Mesenchymal stem cell (in vitro differentiated cells and primary cell): ENCODE measurements at regions not wholly inside any gene's neighbourhood (a gene's known extent, or its start where the extent isn't known, plus 50 kb on each side); places are given as distances from the start of the nearest gene placed in this dataset.

Experiments
- DNase-seq: peaks from one replicate; pipeline ENCODE4 v3.0.0-alpha.2; 2013
- H2AFZ ChIP-seq: one replicate; pipeline ENCODE4 v1.6.1; 2013; ENCODE audit warnings: low read depth, mild to moderate bottlenecking, control low read depth, inconsistent platforms, low read length, moderate library complexity
- H2AK5ac ChIP-seq: 2 replicates; pipeline ENCODE4 v1.6.1; 2013; ENCODE audit warnings: low read length, moderate library complexity, mild to moderate bottlenecking, inconsistent platforms; ENCODE audit not compliant: severe bottlenecking
- H2BK120ac ChIP-seq: one replicate; pipeline ENCODE4 v1.6.1; 2013; ENCODE audit warnings: low read depth, mild to moderate bottlenecking, inconsistent platforms, low read length, moderate library complexity
- H2BK12ac ChIP-seq, 2 experiments: one replicate each; pipeline ENCODE4 v1.6.1; 2013; ENCODE audit warnings: inconsistent platforms in 2 of 2, low read length in 2 of 2, mild to moderate bottlenecking in 2 of 2, moderate library complexity in 2 of 2, control low read depth in 1 of 2
- H2BK15ac ChIP-seq: one replicate; pipeline ENCODE4 v1.6.1; 2013; ENCODE audit warnings: mild to moderate bottlenecking, low read depth, inconsistent platforms; ENCODE audit not compliant: poor library complexity, severe bottlenecking
- H2BK5ac ChIP-seq: 2 replicates; pipeline ENCODE4 v1.6.1; 2013; ENCODE audit warnings: low read depth, mild to moderate bottlenecking, low read length, control low read depth, inconsistent platforms; ENCODE audit not compliant: poor library complexity, severe bottlenecking
- H3K14ac ChIP-seq, 2 experiments: one replicate each; pipeline ENCODE4 v1.6.1; 2013; ENCODE audit warnings: inconsistent platforms in 2 of 2, low read length in 2 of 2, control low read depth in 1 of 2, mild to moderate bottlenecking in 1 of 2, moderate library complexity in 1 of 2
- H3K18ac ChIP-seq, 2 experiments: one replicate each; pipeline ENCODE4 v1.6.1; 2013; ENCODE audit warnings: inconsistent platforms in 2 of 2, low read length in 2 of 2, control low read depth in 1 of 2, low read depth in 1 of 2, mild to moderate bottlenecking in 1 of 2
- H3K23ac ChIP-seq, 2 experiments: one replicate each; pipeline ENCODE4 v1.6.1; 2013; ENCODE audit warnings: inconsistent platforms in 2 of 2, low read length in 2 of 2, mild to moderate bottlenecking in 2 of 2, moderate library complexity in 2 of 2, control low read depth in 1 of 2
- H3K27ac ChIP-seq: 2 replicates; pipeline ENCODE4 v1.5.1; 2013; ENCODE audit warnings: mild to moderate bottlenecking, moderate library complexity, low read length, control low read depth, inconsistent platforms; ENCODE audit not compliant: poor library complexity, severe bottlenecking
- H3K27me3 ChIP-seq, 2 experiments: 2 replicates each; pipeline versions ENCODE4 v1.6.1 to v1.7.0; 2013; ENCODE audit warnings: low read length in 2 of 2, mild to moderate bottlenecking in 2 of 2, moderate library complexity in 2 of 2, control low read depth in 1 of 2, inconsistent platforms in 1 of 2; ENCODE audit not compliant: control insufficient read depth in 1 of 2, insufficient read depth in 1 of 2
- H3K36me3 ChIP-seq, 2 experiments: 2 replicates each; pipeline versions ENCODE4 v1.6.1 to v1.7.0; 2013; ENCODE audit warnings: low read length in 2 of 2, control low read depth in 1 of 2, inconsistent platforms in 1 of 2, low read depth in 1 of 2, mild to moderate bottlenecking in 1 of 2; ENCODE audit not compliant: insufficient read depth in 2 of 2, control insufficient read depth in 1 of 2
- H3K4ac ChIP-seq, 2 experiments: one replicate each; pipeline ENCODE4 v1.6.1; 2013; ENCODE audit warnings: inconsistent platforms in 2 of 2, low read length in 2 of 2, mild to moderate bottlenecking in 2 of 2, moderate library complexity in 2 of 2, control low read depth in 1 of 2, low read depth in 1 of 2
- H3K4me1 ChIP-seq: 2 replicates; pipeline ENCODE4 v1.6.1; 2013; ENCODE audit warnings: low read depth, low read length, control low read depth; ENCODE audit not compliant: control insufficient read depth, insufficient read depth
- H3K4me2 ChIP-seq: 2 replicates; pipeline ENCODE4 v1.6.1; 2013; ENCODE audit warnings: low read length, mild to moderate bottlenecking, inconsistent platforms; ENCODE audit not compliant: poor library complexity, severe bottlenecking
- H3K4me3 ChIP-seq, 2 experiments: 2 replicates each; pipeline versions ENCODE4 v1.5.1 to v1.7.0; 2013; ENCODE audit warnings: low read length in 2 of 2, mild to moderate bottlenecking in 2 of 2, control low read depth in 1 of 2, low read depth in 1 of 2; ENCODE audit not compliant: insufficient read depth in 1 of 2
- H3K79me1 ChIP-seq: replicated peaks from 2 replicates; pipeline ENCODE4 v1.6.1; 2013; ENCODE audit warnings: mild to moderate bottlenecking, control low read depth, low read length, inconsistent platforms; ENCODE audit not compliant: poor library complexity, severe bottlenecking
- H3K9ac ChIP-seq: 2 replicates; pipeline ENCODE4 v1.7.0; 2013; ENCODE audit warnings: mild to moderate bottlenecking, low read length, moderate library complexity
- H3K9me3 ChIP-seq: 2 replicates; pipeline ENCODE4 v1.7.0; 2013; ENCODE audit warnings: mild to moderate bottlenecking, low read length; ENCODE audit not compliant: control insufficient read depth
- H4K8ac ChIP-seq: one replicate; pipeline ENCODE4 v1.6.1; 2013; ENCODE audit warnings: inconsistent platforms, mild to moderate bottlenecking, low read length, moderate library complexity
- H4K91ac ChIP-seq: one replicate; pipeline ENCODE4 v1.6.1; 2013; ENCODE audit warnings: mild to moderate bottlenecking, low read length, inconsistent platforms
- WGBS: methylation state at CpG from one replicate; pipeline ENCODE4 v1.1.7; 2013; ENCODE audit warnings: mixed read lengths; 5-methylcytosine and 5-hydroxymethylcytosine counted together

DNA sequence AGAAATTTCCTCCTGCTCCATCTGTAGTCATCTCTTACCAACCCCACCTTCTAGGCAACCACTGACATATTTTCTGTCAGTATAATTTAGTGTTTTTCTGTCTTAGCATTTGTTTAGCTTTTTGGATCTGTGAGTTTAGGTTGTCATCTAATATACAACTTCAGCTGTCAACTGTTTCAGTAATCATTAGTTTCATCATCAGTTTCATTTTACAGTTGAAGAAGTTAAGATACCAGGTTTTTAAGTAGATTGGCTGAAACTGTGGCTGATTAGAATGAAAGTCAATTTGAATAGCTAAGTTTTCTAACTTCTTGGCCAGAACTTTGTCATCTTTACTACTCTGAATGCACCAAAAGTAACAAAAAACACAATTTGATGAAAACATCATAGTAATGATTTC lies 1957.3 kb downstream of the NCAM2 start:
- Histone ChIP-seq H3K4ac (no peak overlapping the region), H3K27me3 (no peaks in the 10 kb centered on the region), H3K4me3 (no peak overlapping the region), H3K14ac (no peak overlapping the region), H3K27ac (no peak overlapping the region), H3K18ac (no peak overlapping the region), H3K9ac (no peak overlapping the region), H2AK5ac (no peak overlapping the region), H3K4me1 (no peaks in the 10 kb centered on the region), H2AFZ (no peak overlapping the region), H3K79me1 (no peaks in the 10 kb centered on the region), H2BK5ac (no peak overlapping the region), H3K4me2 (no peak overlapping the region), H3K36me3 (no peaks in the 10 kb centered on the region), H2BK15ac (no peak overlapping the region), H3K23ac (no peak overlapping the region), H3K9me3 (peaks cover 18% of the 10 kb centered on the region), H4K8ac (no peak overlapping the region), H4K91ac (no peak overlapping the region), H2BK12ac (no peak overlapping the region), H2BK120ac (no peak overlapping the region)
- no peak for DNase-seq

DNA sequence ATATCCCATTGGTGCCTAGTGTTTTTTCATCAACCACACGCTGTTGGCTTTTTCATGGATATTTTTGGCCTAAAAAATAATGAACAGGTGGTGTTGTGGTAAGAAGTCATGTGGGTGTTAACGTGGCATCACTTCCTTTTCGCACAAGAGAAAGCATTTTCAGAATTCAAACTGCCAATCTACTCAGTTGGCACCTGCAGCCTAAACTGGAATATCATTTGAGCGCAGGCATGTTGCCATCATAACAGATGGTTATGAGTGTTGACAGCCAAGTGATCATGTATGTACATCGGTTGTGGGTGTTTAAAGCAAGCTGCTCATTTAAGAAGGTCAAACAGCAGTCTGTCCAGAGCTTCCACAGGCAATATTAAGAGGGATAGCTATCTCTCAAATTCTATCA lies 1963.0 kb downstream of the NCAM2 start:
- Histone ChIP-seq H2BK120ac (no peak overlapping the region), H4K91ac (no peak overlapping the region), H3K27ac (no peak overlapping the region), H2AFZ (no peak overlapping the region), H3K9me3 (peaks cover 6% of the 10 kb centered on the region), H3K23ac (no peak overlapping the region), H2BK5ac (no peak overlapping the region), H2AK5ac (no peak overlapping the region), H3K27me3 (no peaks in the 10 kb centered on the region), H3K4me1 (no peaks in the 10 kb centered on the region), H2BK12ac (no peak overlapping the region), H2BK15ac (no peak overlapping the region), H3K4me3 (no peak overlapping the region), H3K9ac (no peak overlapping the region), H3K4ac (no peak overlapping the region), H3K4me2 (no peak overlapping the region), H3K18ac (no peak overlapping the region), H3K36me3 (no peaks in the 10 kb centered on the region), H3K79me1 (no peaks in the 10 kb centered on the region), H3K14ac (no peak overlapping the region), H4K8ac (no peak overlapping the region)
- WGBS: 87% methylated on average over 5 of the region's 5 CpGs
- no peak for DNase-seq

DNA sequence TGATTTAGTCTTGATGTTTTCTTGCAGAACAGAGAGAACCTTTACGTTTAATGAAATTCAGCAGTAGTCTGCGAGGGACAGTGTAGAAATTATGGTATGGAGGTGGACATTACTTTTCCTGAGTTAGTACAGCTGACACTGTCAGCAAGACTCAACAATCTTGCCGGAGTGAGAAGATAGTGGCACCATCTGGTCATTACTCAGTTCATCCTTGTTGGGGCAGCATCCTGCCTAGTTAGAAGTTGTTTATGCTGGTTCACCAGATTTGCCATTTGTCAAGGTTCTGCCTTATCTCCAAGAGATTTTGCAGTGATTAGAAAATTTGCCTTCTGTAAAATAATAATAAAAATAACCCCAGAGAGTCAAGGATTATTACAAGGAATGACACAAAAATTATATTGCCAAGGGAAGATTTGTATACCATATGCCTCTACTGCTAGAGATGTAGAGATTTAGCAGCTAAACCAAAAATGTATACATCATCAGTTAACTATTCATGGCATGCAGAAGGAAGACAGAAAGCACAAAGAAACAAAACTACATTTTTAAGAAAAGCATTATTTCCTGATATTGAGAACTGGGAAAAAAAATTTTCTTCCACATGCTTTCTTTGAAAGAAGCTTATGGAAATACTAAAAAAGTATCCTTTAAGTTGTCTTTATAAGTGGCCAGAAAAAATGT lies 1967.4 kb downstream of the NCAM2 start:
- Histone ChIP-seq H3K18ac (no peak overlapping the region), H3K79me1 (no peaks in the 10 kb centered on the region), H3K4me2 (no peak overlapping the region), H3K9ac (no peak overlapping the region), H3K9me3 (no peaks in the 10 kb centered on the region), H3K14ac (no peak overlapping the region), H2BK5ac (no peak overlapping the region), H3K23ac (no peak overlapping the region), H3K27ac (no peak overlapping the region), H3K4me1 (no peaks in the 10 kb centered on the region), H2AFZ (no peak overlapping the region), H2BK12ac (no peak overlapping the region), H2BK15ac (no peak overlapping the region), H3K4ac (no peak overlapping the region), H3K27me3 (no peaks in the 10 kb centered on the region), H4K91ac (no peak overlapping the region), H2BK120ac (no peak overlapping the region), H3K4me3 (no peak overlapping the region), H3K36me3 (no peaks in the 10 kb centered on the region), H4K8ac (no peak overlapping the region), H2AK5ac (no peak overlapping the region)
- peak; percentile 5 for DNase-seq
- 29% methylated on average over 3 of the region's 3 CpGs for WGBS

DNA sequence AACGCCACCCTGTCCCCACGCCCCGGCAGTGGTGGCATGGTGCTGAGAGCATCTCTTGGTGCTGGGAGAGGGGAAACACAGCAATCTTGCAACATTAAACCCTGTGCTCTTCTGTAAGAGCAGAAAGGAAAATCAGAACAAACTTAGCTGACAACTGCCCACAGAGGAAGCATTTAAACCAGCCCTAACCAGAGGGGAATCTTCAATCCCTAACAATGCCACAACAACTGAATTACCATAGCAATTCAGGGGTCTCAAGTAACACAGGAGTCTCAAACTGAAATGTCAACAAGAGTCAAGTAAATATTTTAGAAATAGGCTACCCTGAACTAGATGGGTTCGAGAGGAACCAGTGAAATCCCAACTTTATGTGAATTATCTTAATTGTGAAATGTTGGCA lies 1983.6 kb downstream of the NCAM2 start:
- Histone ChIP-seq H4K91ac (no peak overlapping the region), H2BK15ac (no peak overlapping the region), H3K4me1 (no peaks in the 10 kb centered on the region), H3K14ac (no peak overlapping the region), H3K23ac (no peak overlapping the region), H3K27me3 (no peaks in the 10 kb centered on the region), H3K18ac (no peak overlapping the region), H3K4ac (no peak overlapping the region), H4K8ac (no peak overlapping the region), H3K9me3 (peaks cover 3% of the 10 kb centered on the region), H2BK5ac (no peak overlapping the region), H2BK12ac (no peak overlapping the region), H3K27ac (no peak overlapping the region), H2AK5ac (no peak overlapping the region), H3K36me3 (no peaks in the 10 kb centered on the region), H3K4me3 (no peak overlapping the region), H3K4me2 (no peak overlapping the region), H3K79me1 (no peaks in the 10 kb centered on the region), H3K9ac (no peak overlapping the region), H2AFZ (no peak overlapping the region), H2BK120ac (no peak overlapping the region)
- 85% methylated on average over 3 of the region's 4 CpGs for WGBS
- DNase-seq: no peak
